ENCODE measurements at regions not wholly inside any gene's neighbourhood (a gene's known extent, or its start where the extent isn't known, plus 50 kb on each side); places are given as distances from the start of the nearest gene placed in this dataset.

DNA sequence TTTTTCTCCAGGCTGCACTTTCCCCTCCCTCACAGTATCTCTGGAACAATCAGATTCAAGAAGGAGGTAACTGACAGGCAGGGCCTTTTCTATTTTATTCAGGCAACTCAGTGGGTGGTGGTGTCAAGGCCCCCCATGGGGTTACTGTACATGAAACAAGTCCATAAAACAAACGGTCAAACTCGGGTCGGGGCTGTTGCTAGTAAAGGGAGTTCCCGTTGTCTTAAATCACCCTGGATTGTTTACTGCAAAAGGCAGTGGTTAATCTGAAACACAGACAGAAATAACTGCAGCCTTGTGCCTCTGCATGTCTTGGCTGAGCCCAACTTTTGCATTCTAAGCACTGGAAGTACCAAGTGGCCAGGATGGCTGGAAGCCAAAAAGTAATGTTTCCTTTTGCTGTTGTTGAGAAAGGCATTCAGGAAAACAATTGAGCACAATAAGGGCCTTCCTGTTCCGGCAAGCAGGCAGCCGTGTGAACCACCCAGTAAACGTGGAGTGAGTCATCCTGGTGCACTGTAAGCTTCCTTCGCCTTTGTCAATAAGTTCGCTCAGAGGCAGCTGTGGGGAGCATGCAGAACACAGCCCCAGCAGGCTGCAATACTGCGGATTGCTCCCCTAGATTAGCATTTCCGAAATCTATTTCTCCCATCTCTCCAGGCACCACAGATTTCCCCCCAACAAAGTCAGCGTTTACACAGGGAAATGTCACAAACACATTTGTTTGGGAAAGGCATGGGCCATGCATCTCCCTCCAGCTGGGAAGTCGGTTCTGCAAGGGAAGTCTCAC, 149.6 kb downstream of the IRS1 start:
- TF ChIP-seq, protein P1, sequence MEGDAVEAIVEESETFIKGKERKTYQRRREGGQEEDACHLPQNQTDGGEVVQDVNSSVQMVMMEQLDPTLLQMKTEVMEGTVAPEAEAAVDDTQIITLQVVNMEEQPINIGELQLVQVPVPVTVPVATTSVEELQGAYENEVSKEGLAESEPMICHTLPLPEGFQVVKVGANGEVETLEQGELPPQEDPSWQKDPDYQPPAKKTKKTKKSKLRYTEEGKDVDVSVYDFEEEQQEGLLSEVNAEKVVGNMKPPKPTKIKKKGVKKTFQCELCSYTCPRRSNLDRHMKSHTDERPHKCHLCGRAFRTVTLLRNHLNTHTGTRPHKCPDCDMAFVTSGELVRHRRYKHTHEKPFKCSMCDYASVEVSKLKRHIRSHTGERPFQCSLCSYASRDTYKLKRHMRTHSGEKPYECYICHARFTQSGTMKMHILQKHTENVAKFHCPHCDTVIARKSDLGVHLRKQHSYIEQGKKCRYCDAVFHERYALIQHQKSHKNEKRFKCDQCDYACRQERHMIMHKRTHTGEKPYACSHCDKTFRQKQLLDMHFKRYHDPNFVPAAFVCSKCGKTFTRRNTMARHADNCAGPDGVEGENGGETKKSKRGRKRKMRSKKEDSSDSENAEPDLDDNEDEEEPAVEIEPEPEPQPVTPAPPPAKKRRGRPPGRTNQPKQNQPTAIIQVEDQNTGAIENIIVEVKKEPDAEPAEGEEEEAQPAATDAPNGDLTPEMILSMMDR (IDR thresholded peaks at IDR 0.05; ENCODE audit: low read length) = no peak
- no peak for TF ChIP-seq EZH2 (IDR thresholded peaks at IDR 0.05; ENCODE audit: borderline replicate concordance, low read length)

Measured in OCI-LY1 (cell line).